Dermis blood vessel endothelial cell (primary cell): ENCODE measurements at regions not wholly inside any gene's neighbourhood (a gene's known extent, or its start where the extent isn't known, plus 50 kb on each side); places are given as distances from the start of the nearest gene placed in this dataset.

Experiments
- DNase-seq: peaks from one replicate; pipeline ENCODE4 v3.0.0; 2010

- DNase-seq = no peak
Measured at GRCh38 chr2:11018651-11019185, 107.0 kb downstream of the KCNF1 start.

- DNase-seq = no peak
Measured at GRCh38 chr2:11019614-11020013, 107.9 kb downstream of the KCNF1 start.

- DNase-seq = no peak
Measured at GRCh38 chr2:11022064-11022463, 110.3 kb downstream of the KCNF1 start.

DNA sequence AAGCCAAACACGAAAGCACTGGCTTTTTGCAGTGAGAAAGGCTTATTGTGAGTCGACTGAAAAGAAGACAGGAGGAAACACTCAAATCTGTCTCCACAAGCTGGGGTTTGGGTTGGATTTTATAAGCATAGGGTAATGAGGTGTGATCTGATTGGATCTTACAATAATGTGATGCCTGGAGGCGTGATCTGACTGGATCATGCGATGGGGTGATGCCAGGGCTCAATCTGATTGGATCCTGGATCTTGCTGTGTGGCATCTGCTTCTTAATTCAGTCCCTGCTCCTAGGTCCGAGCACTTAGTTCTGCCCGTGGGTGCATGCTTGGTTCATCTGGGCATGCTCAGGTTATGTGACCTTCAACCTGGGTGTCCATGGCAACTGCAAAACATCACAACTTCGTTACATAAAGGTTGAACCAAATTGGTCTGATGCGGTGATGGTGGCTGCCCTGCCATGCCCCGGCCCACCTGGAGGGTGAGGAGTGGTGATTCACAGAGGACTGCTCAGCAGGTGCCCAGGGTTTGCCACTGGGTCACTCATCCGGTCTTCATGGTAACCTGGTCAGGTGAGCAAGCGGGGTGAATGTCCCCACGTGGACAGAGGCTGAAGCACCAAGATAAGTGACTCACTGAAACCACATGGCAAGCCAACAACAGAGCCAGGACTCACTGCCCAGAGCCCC is 111.0 kb downstream of the KCNF1 start:
- no peak for DNase-seq

DNA sequence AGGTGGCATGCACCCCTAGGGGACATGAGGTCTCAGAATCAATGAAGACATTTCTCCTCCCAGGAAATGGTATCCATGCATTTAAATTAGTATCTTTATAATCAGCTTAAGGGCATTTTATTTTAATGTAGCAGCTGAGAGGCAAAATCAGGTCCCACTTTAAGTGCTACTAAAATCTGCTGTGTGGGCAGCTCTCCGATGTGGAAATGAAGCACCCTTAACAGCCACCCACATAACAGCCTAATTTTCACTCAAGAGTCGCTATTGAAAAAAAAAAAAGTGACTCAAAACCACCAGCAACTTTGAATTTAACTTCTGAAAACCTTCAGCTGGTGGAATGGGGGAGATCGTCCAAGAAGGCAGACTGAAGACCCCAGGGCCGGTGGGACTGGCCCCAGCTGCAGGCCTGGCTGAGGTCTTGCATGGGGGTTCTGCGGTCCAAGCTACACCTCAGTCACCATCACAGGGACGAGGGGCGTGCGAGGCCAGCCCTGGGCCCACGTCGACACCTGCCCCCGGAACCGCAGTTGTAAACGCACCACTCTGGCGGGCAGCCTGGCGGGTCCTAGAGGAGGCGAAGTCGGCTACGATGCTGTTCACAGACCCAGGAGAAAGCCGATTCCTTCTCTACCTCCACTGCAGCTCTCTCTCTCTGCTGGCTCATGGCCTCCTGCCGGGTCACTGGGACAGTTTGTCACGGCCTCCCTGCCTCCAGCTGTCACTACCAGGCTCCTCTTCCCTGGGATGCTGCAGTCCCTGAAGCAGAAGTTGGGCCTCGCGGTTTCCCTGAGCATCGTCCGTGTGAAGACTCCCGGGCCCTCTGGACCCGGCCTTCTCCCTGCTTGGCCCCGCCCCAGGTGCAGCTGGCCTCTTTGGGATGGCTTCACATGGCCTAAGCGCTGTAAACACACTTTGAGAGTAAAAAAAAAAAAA is 111.9 kb downstream of the KCNF1 start:
- no peak for DNase-seq

DNA sequence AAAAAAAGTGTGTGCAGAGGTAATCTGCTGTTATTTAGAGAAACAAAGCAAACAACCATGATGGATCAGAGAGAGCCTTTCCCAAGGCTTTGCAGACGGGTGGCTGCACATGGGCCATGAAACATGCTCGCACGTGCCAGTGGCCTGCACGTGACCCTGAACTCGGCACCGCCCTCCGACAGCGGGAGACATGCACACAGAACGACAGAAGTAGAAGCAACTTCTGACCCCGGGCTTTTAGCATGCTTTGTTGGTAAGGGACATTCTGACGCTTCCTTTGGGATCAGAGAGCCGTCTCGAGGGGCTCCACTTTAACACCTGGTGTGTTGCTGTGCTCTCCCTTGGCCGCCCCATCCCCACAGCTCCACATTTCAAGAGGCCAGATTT is 112.5 kb downstream of the KCNF1 start:
- no peak for DNase-seq

DNA sequence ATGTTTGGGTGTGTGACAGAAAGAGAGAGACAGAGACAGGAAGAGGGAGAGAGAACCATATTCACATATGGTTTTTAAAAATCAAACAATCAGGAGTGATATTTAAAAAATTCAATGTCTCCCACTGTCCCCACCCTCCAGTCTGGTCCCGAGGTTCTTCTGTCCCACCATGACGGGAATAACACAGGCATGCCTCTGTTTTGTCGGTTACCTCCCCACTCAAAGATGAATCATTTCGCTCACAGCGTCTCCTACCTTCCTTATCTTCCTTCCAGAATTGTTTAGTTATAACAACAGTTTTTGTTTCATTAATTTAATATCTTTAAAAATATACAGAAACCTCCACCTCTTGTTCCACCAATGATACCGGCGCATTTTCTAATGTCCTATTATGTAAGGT is 113.0 kb downstream of the KCNF1 start:
- no peak for DNase-seq

DNA sequence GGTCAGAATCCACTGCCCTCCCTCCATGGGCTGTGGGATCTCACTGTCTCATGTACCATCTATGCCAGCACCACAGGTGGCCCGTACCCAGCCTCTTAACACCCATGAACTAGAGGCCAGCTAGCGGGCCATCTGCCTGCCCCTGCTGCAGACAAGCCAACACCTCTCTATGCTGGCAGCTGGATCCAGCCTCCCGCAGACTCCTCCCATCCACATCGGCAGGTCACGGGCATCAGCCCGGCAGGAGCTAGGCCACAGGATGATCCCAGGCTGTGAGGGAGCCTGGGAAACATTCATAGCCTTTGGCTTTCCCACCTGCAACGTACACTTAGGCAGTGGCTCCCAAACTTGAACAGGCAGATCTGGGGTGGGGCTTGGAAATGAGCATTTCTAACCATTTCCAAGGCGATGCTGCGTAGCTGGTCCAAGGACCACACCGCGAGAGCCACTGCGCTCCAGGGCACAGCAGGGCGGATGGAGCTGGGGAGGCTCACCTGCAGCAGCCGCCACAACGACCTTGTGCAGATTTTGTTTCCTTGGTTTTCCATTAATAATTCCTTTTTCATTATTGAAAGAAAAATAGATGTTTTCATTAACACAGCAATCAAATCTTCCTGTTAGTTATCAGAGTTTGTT is 114.7 kb downstream of the KCNF1 start:
- DNase-seq = no peak

DNA sequence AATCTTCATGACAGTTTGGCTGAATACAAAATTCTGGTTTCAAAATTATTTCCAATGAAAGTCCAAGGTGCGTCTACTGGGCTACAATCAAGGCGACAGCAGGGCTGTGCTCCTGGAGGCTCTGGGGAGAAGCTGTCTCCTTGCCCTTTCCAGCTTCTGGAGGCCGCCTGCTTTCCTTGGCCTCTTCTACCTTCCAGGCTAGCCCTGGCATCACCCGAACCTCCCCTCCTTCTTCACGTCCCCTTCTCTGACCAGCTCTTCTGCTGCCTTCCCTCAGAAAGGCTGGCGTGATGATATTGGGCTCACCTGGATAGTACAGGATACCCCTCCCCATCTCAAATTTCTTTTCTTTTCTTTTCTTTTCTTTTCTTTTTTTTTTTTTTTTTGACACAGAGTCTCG is 115.5 kb downstream of the KCNF1 start:
- DNase-seq = no peak

DNA sequence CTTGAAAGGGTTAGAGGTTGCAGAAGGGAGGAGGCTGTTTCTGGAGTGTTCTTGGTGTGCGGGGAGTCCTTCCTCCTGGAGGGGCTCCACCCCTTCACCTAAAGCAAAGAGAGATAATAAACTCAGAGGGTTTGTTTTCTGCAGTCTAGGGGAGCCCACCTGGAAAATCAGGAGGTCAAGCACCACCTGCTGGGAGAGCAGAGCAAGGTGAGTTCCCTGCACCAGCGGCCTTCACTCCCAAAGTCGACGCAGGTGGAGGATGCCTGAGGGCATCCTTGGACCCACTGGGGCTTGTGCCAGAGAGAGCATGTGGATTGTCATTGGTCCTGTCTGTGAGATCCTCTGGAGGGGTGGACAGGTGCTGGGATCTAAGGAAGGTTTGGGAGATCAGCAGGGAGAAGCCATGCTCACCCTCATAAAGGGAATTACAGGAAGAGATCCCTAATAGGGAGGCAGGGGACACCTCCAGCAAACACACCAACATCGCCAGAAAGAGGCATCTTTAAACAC is 116.7 kb downstream of the KCNF1 start:
- DNase-seq = no peak

DNA sequence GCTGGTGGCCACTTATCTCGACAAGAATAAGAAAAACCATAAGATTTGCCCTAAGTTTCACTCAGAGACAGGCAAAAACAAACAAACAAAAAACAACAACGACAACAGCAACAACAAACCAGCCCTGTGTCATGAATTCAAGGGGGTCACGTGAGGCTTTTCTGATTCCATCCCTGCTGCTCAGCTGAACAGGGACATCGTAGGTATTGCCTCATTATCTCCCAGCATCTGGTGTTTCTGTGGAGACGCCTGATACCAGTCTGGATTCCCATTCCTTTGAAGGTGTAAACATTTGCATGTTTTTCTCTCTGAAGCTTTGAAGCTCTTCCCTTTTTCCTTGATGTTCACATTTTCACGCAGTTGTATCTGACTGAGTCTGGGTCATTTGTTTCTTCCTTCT is 117.4 kb downstream of the KCNF1 start:
- no peak for DNase-seq

DNA sequence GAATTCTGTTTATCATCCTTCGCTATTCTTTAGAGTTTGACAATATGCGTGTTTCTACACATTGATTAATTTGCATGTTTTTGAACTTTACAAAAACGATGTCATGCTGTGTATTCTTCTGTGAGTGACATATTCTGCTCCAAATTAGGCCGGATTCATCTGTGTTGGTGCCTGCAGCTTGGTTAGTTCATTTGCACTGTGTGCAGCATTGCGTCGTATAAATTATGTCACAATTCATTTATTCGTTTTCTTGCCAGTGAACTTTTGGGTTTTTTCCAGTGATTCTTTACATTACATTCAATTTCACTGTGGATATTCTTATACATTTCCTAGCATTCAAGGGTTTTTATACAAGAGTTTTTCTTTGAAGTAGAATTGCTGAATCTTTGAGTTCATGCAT is 118.3 kb downstream of the KCNF1 start:
- DNase-seq = no peak

DNA sequence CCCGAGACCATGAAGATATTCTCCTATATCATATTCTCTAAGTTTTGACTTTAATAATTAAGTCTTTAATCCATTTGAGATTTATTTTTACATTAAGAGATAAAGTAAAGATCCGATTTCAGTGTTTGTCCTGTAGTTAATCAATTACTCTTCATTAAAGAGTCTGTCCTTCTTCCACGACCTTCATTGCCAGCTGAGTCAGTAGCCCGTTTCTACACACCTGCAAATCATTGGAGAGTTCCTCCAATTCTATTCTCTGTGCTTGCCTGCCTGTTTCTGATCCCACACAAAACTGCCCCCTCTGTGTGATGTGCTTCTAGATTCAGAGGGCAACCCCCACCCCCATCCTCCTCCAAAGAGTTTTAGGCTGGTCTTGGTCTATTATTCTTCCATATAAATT is 119.2 kb downstream of the KCNF1 start:
- DNase-seq = no peak

- DNase-seq = no peak
Measured at GRCh38 chr2:11031876-11032275, 120.1 kb downstream of the KCNF1 start.

DNA sequence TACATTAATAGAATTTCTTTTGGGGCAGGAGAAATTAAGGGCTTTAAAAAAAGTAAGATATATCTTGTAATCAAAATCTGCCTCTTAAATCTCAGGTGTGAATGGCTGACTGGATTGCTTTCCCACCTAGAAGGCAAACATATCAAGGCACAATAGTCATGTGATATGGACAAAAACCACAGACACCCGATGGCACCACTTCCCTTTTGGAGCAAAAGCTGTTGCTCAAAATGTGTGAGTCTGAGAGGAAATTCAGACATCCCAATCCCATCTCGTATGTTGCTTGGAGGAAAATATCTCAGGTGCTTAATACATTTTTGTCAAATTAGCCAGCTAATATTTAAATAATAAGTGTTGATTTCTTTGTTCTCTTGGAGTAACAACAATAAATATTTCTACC is 120.7 kb downstream of the KCNF1 start:
- DNase-seq = no peak

DNA sequence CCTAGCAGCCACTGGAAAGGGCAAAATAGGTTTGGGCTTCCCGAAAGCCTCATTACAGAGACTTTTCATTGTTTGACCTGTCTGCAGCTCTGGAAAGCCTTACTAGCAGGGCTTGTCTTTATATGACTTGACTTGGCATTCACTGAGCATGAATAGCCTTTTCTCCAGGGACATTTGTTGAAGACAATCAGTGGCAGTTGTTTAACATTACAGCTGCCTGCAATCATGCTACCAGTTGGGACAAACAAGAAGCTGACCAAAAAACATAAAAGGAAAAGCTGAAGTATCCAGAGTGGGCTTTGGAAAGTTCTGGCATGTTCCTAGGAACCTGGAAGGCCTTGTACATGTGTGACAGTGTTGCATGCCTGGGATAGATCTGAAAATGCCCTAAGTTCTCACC is 121.4 kb downstream of the KCNF1 start:
- no peak for DNase-seq

DNA sequence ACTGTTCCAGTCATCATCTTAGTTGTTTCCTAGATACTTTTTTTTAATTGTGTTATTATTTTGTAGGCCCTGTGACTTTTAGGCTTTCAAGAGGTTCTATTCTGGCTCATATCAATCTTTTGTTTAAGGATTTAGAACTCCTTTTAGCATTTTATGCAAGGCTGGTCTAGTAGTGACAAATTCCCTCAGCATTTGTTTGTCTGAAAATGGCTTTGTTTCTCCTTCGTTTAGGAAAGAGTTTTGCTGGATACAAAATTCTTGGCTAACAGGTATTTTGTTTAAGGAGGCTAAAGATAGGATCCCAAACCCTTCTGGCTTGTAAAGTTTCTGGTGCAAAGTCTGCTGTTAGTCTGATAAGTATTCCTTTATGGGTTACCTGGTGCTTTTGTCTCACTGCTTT is 116.6 kb upstream of the SLC66A3 start:
- no peak for DNase-seq

GRCh38 chr2:11040992-11041391 is 114.3 kb upstream of the SLC66A3 start:
- no peak for DNase-seq

GRCh38 chr2:11042841-11043240 is 112.4 kb upstream of the SLC66A3 start:
- no peak for DNase-seq

GRCh38 chr2:11043245-11043644 is 112.0 kb upstream of the SLC66A3 start:
- no peak for DNase-seq

GRCh38 chr2:11044201-11044600 is 111.1 kb upstream of the SLC66A3 start:
- no peak for DNase-seq

DNA sequence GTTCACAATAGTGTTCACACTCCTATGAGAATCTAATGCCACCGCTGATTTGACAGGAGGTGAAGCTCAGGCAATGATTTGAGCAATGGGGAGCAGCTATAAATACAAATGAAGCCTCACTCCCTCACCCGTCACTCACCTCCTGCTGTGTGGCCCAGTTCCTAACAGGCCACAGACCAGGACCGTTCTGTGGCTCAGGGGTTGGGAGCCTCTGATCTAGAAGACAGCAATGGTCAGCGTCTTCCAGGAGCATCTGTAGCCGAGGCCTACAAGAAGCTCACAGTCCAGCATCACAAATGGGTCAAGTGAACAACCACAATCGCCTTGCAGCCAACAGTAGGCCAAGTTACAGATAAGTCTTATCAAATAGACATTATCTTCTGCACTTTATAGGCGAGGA is 110.0 kb upstream of the SLC66A3 start:
- no peak for DNase-seq

- DNase-seq = no peak
Measured at GRCh38 chr2:11048335-11049008, 106.8 kb upstream of the SLC66A3 start.
